HCT116 (cell line): ENCODE measurements at regions not wholly inside any gene's neighbourhood (a gene's known extent, or its start where the extent isn't known, plus 50 kb on each side); places are given as distances from the start of the nearest gene placed in this dataset.

ENCODE experiments used
- ATAC-seq: fragments of 200-7000 bp; cut with Tn5 transposase; 2 replicates; pipeline ENCODE4 v1.9.1; 2020; ENCODE audit warnings: mild to moderate bottlenecking, moderate library complexity
- BruUV-seq: library from RNA; stranded (reverse); fragments of 400-500 nt; replicated peaks from 2 replicates; lab custom pipeline; 2021; lab: Mats Ljungman, UMichigan
- CTCF ChIA-PET: fragments of 300-600 bp; sonication (Branson Sonifier 250); formaldehyde crosslinking; loops from one replicate; lab custom pipeline; 2021; ENCODE audit warnings: antibody characterized with exemption; lab: Charles Lee
- POLR2A ChIA-PET: fragments of 300-600, 350-600 bp; sonication (Branson Sonifier 250); formaldehyde crosslinking; loops from one replicate; lab custom pipeline; 2021; ENCODE audit warnings: antibody characterized with exemption; lab: Charles Lee
- RAD21 ChIA-PET, 2 experiments: fragments of 300-600 bp; sonication (Branson Sonifier 250); formaldehyde crosslinking; loops; one replicate each; lab custom pipeline; 2023; ENCODE audit warnings: low total read pairs in 2 of 2; ENCODE audit not compliant: uncharacterized antibody in 2 of 2, unreplicated experiment in 2 of 2, low non-redundant PET in 1 of 2; lab: Charles Lee
- DNase-seq: peaks from one replicate; pipeline ENCODE4 v3.0.0-alpha.2; 2010; ENCODE audit warnings: low read depth, low spot score
- H2AFZ ChIP-seq: fragments of 200-600 bp; shearing (Covaris generic), sonication (generic); 2 replicates; pipeline ENCODE4 v1.6.1; 2017; ENCODE audit warnings: low read depth, mixed run types, mixed read lengths, antibody characterized with exemption, low read length; ENCODE audit not compliant: poor library complexity, severe bottlenecking
- H3K27ac ChIP-seq: 2 replicates; pipeline ENCODE4 v1.5.1; 2012; ENCODE audit warnings: low read depth, low read length
- H3K27me3 ChIP-seq: fragments of 200-600 bp; sonication (generic); 2 replicates; pipeline ENCODE4 v1.6.1; 2016; ENCODE audit warnings: mixed run types, low read length, mixed read lengths; ENCODE audit not compliant: insufficient read depth
- H3K36me3 ChIP-seq, 2 experiments: fragments of 200-500 bp in 1 of 2; fragments of 200-600 bp in 1 of 2; sonication (Bioruptor generic) in 1 of 2; sonication (generic) in 1 of 2; 2 replicates each; pipeline versions ENCODE4 v1.5.1 to v1.6.1; 2014 to 2016; ENCODE audit warnings: low read length in 2 of 2, inconsistent platforms in 1 of 2, mixed read lengths in 1 of 2, mixed run types in 1 of 2; ENCODE audit not compliant: insufficient read depth in 2 of 2, control insufficient read depth in 1 of 2
- H3K4me1 ChIP-seq, 2 experiments: fragments of 200-600 bp in 1 of 2; sonication (generic) in 1 of 2; 2 replicates each; pipeline versions ENCODE4 v1.5.1 to v1.6.1; 2012 to 2017; ENCODE audit warnings: low read length in 2 of 2, inconsistent platforms in 1 of 2, mild to moderate bottlenecking in 1 of 2, mixed read lengths in 1 of 2, mixed run types in 1 of 2, moderate library complexity in 1 of 2; ENCODE audit not compliant: insufficient read depth in 2 of 2, control insufficient read depth in 1 of 2
- H3K4me2 ChIP-seq: fragments of 200-600 bp; sonication (generic); 2 replicates; pipeline ENCODE4 v1.6.1; 2017; ENCODE audit warnings: mixed run types, low read length, mixed read lengths
- H3K4me3 ChIP-seq, 2 experiments: fragments of 200-600 bp in 1 of 2; sonication (generic) in 1 of 2; replicated peaks in 1 of 2; 2 replicates each; pipeline ENCODE4 v1.5.1; 2011 to 2016; ENCODE audit warnings: low read length in 2 of 2, control low read depth in 1 of 2, low read depth in 1 of 2, mild to moderate bottlenecking in 1 of 2, mixed read lengths in 1 of 2, mixed run types in 1 of 2
- H3K79me2 ChIP-seq: fragments of 200-600 bp; sonication (generic); 2 replicates; pipeline ENCODE4 v1.6.1; 2017; ENCODE audit warnings: mild to moderate bottlenecking, mixed run types, low read length, moderate library complexity, mixed read lengths; ENCODE audit not compliant: insufficient read depth
- H3K9ac ChIP-seq: fragments of 200-600 bp; sonication (generic); 2 replicates; pipeline ENCODE4 v1.6.1; 2016; ENCODE audit warnings: low read length, mixed read lengths
- H3K9me2 ChIP-seq: fragments of 200-600 bp; sonication (generic), shearing (Covaris generic); 2 replicates; pipeline ENCODE4 v1.6.1; 2017; ENCODE audit warnings: mixed run types, mild to moderate bottlenecking, moderate library complexity; ENCODE audit not compliant: insufficient read depth
- H3K9me3 ChIP-seq, 2 experiments: fragments of 200-500 bp in 1 of 2; fragments of 200-600 bp in 1 of 2; sonication (Bioruptor generic) in 1 of 2; sonication (generic) in 1 of 2; 2 replicates each; pipeline ENCODE4 v1.6.1; 2014 to 2017; ENCODE audit warnings: low read length in 2 of 2, mixed read lengths in 2 of 2, inconsistent platforms in 1 of 2, low read depth in 1 of 2, mild to moderate bottlenecking in 1 of 2, mixed run types in 1 of 2, moderate library complexity in 1 of 2; ENCODE audit not compliant: control insufficient read depth in 1 of 2, insufficient read depth in 1 of 2
- H4K20me1 ChIP-seq: fragments of 200-600 bp; sonication (generic), shearing (Covaris generic); 2 replicates; pipeline ENCODE4 v1.6.1; 2017; ENCODE audit warnings: mixed run types, mild to moderate bottlenecking, moderate library complexity; ENCODE audit not compliant: insufficient read depth
- ATF3 ChIP-seq: IDR thresholded peaks from 2 replicates; pipeline ENCODE4 v1.6.1; 2012
- EZH2 ChIP-seq: fragments of 200-600 bp; sonication (generic); IDR thresholded peaks from 2 replicates; pipeline ENCODE4 v1.6.1; 2017; ENCODE audit warnings: antibody characterized with exemption, mixed run types
- FOSL1 ChIP-seq: IDR thresholded peaks from 2 replicates; pipeline ENCODE4 v1.6.1; 2012; ENCODE audit warnings: low read depth
- REST ChIP-seq: IDR thresholded peaks from 2 replicates; pipeline ENCODE4 v1.6.1; 2012; ENCODE audit warnings: low read depth
- TCF7L2 ChIP-seq: IDR thresholded peaks from 2 replicates; pipeline ENCODE4 v1.7.0; 2011; ENCODE audit warnings: borderline replicate concordance, inconsistent platforms; ENCODE audit not compliant: insufficient read depth, insufficient read length; ENCODE audit errors: extremely low read depth
- YY1 ChIP-seq: IDR thresholded peaks from 2 replicates; pipeline ENCODE4 v1.6.1; 2011; ENCODE audit warnings: low read length, low read depth, moderate library complexity, mild to moderate bottlenecking; ENCODE audit not compliant: insufficient replicate concordance; ENCODE audit errors: extremely low read depth
- ZFX ChIP-seq: fragments of 450-650 bp; IDR thresholded peaks from 2 replicates; pipeline ENCODE4 v1.6.1; 2017
- intact Hi-C: fragments of 100-400 bp; cut with micrococcal nuclease; formaldehyde crosslinking; loops from 2 replicates; pipeline ENCODE4 v1.10.0; 2022

- TF ChIP-seq EZH2 (no peak), ZFX (no peak)
Observed at GRCh38 chr13:30832845-30833332, 73.2 kb upstream of the MEDAG start (continued).

- H3K4me1 ChIP-seq = peaks cover 42 to 50% of the 10 kb centered on the region in 2 experiments
- H3K4me2 ChIP-seq = no peak overlapping the region
- H3K27ac ChIP-seq = no peak overlapping the region
- H3K79me2 ChIP-seq = no peaks in the 10 kb centered on the region
- BruUV-seq = no TSS peak
- ChIA-PET RAD21 (no interaction called here), POLR2A (no interaction called here), CTCF (no interaction called here)
- DNase-seq = no peak
- no peaks in the 10 kb centered on the region for H4K20me1 ChIP-seq
- H2AFZ ChIP-seq = no peak overlapping the region
- no peaks in the 10 kb centered on the region for H3K9me3 ChIP-seq
- no peaks in the 10 kb centered on the region for H3K36me3 ChIP-seq
- H3K4me3 ChIP-seq = no peak overlapping the region
- ATAC-seq = no peak
- H3K9ac ChIP-seq = no peak overlapping the region
- peaks cover 12% of the 10 kb centered on the region; the same call in 1 of the 2 replicates for H3K27me3 ChIP-seq
- TF ChIP-seq FOSL1 (no peak), TCF7L2 (no peak), REST (no peak), ATF3 (no peak), EZH2 (no peak), YY1 (no peak)
- TF ChIP-seq, all 23 proteins: peak for 0
- no peaks in the 10 kb centered on the region for H3K9me2 ChIP-seq
- intact Hi-C loops = no loop called here
Observed at GRCh38 chr13:30835442-30835841, 70.6 kb upstream of the MEDAG start.
